MM.1S (cell line): ENCODE measurements at regions not wholly inside any gene's neighbourhood (a gene's known extent, or its start where the extent isn't known, plus 50 kb on each side); places are given as distances from the start of the nearest gene placed in this dataset.

Source experiments
- DNase-seq: peaks from one replicate; pipeline ENCODE4 v3.0.0-alpha.2; 2015
- H2AFZ ChIP-seq: fragments of 300-600 bp; sonication (generic); 2 replicates; pipeline ENCODE4 v1.6.0; 2016; ENCODE audit warnings: antibody characterized with exemption, low read length
- H3F3A ChIP-seq: fragments of 300-600 bp; sonication (generic); 2 replicates; pipeline ENCODE4 v1.6.1; 2016; ENCODE audit warnings: mild to moderate bottlenecking, antibody characterized with exemption, low read length, moderate library complexity, mixed read lengths; ENCODE audit not compliant: insufficient read depth
- H3K27ac ChIP-seq: fragments of 300-600 bp; sonication (generic); 2 replicates; pipeline ENCODE4 v1.5.1; 2016; ENCODE audit warnings: mild to moderate bottlenecking, low read length
- H3K27me3 ChIP-seq: fragments of 300-600 bp; sonication (generic); replicated peaks from 2 replicates; pipeline ENCODE4 v1.6.0; 2016; ENCODE audit warnings: low read length; ENCODE audit not compliant: insufficient read depth
- H3K36me3 ChIP-seq: fragments of 300-600 bp; sonication (generic); replicated peaks from 2 replicates; pipeline ENCODE4 v1.6.1; 2016; ENCODE audit warnings: mild to moderate bottlenecking, low read length, mixed read lengths; ENCODE audit not compliant: insufficient read depth
- H3K4me1 ChIP-seq: fragments of 300-600 bp; sonication (generic); 2 replicates; pipeline ENCODE4 v1.6.1; 2016; ENCODE audit warnings: low read length, mixed read lengths
- H3K4me2 ChIP-seq: fragments of 300-600 bp; sonication (generic); 2 replicates; pipeline ENCODE4 v1.6.0; 2016; ENCODE audit warnings: low read depth, low read length
- H3K4me3 ChIP-seq: fragments of 300-600 bp; sonication (generic); 2 replicates; pipeline ENCODE4 v1.5.1; 2016; ENCODE audit warnings: low read length, mixed read lengths
- H3K79me2 ChIP-seq: fragments of 300-600 bp; sonication (generic); 2 replicates; pipeline ENCODE4 v1.6.1; 2016; ENCODE audit warnings: mixed run types, low read length, mixed read lengths
- H3K9ac ChIP-seq: fragments of 300-600 bp; sonication (generic); 2 replicates; pipeline ENCODE4 v1.6.1; 2016; ENCODE audit warnings: low read length, mixed read lengths
- H3K9me2 ChIP-seq: fragments of 300-600 bp; sonication (generic); replicated peaks from 2 replicates; pipeline ENCODE4 v1.6.1; 2016; ENCODE audit warnings: mild to moderate bottlenecking, low read length, mixed read lengths; ENCODE audit not compliant: insufficient read depth
- H3K9me3 ChIP-seq: fragments of 300-600 bp; sonication (generic); replicated peaks from 2 replicates; pipeline ENCODE4 v1.6.1; 2016; ENCODE audit warnings: mild to moderate bottlenecking, low read length, mixed read lengths; ENCODE audit not compliant: insufficient read depth
- H4K20me1 ChIP-seq: fragments of 300-600 bp; sonication (generic); 2 replicates; pipeline ENCODE4 v1.6.1; 2016; ENCODE audit warnings: mild to moderate bottlenecking, low read length, moderate library complexity, mixed read lengths; ENCODE audit not compliant: insufficient read depth
- CTCF ChIP-seq: fragments of 300-600 bp; sonication (generic); IDR thresholded peaks from 2 replicates; pipeline ENCODE4 v1.5.1; 2016; ENCODE audit warnings: antibody characterized with exemption, low read length, mixed read lengths
- EZH2 ChIP-seq: fragments of 300-600 bp; sonication (generic); optimal IDR thresholded peaks from 2 replicates; pipeline ENCODE3; 2017; ENCODE audit warnings: low read depth, mild to moderate bottlenecking, antibody characterized with exemption, low read length, mixed read lengths
- EZH2phosphoT487 ChIP-seq: fragments of 300-600 bp; sonication (generic); IDR thresholded peaks from 2 replicates; pipeline ENCODE4 v1.6.1; 2018; ENCODE audit warnings: antibody characterized with exemption, low read length

GRCh38 chr7:85480666-85481065 is 293.8 kb upstream of the SEMA3D start:
- TF ChIP-seq EZH2phosphoT487, result no peak
- no peak for TF ChIP-seq EZH2
- no peak for TF ChIP-seq CTCF
- Histone ChIP-seq H3K27ac (no peak overlapping the region), H3K9ac (no peak overlapping the region), H3K27me3 (no peaks in the 10 kb centered on the region), H3K9me3 (no peaks in the 10 kb centered on the region), H3F3A (no peaks in the 10 kb centered on the region), H4K20me1 (no peaks in the 10 kb centered on the region), H3K4me3 (no peak overlapping the region), H3K4me2 (no peak overlapping the region), H3K4me1 (no peaks in the 10 kb centered on the region), H2AFZ (no peak overlapping the region), H3K9me2 (no peaks in the 10 kb centered on the region), H3K36me3 (no peaks in the 10 kb centered on the region), H3K79me2 (no peaks in the 10 kb centered on the region)
- DNase-seq, result no peak

GRCh38 chr7:85479918-85480643 is 293.2 kb upstream of the SEMA3D start:
- H3K4me2 ChIP-seq, result no peak overlapping the region
- DNase-seq, result no peak
- H3K4me1 ChIP-seq, result no peaks in the 10 kb centered on the region
- no peak overlapping the region for H2AFZ ChIP-seq
- TF ChIP-seq CTCF (no peak), EZH2phosphoT487 (no peak), EZH2 (no peak)
- H4K20me1 ChIP-seq, result no peaks in the 10 kb centered on the region
- no peaks in the 10 kb centered on the region for H3F3A ChIP-seq
- no peaks in the 10 kb centered on the region for H3K9me3 ChIP-seq
- no peaks in the 10 kb centered on the region for H3K36me3 ChIP-seq
- H3K9ac ChIP-seq, result no peak overlapping the region
- H3K4me3 ChIP-seq, result no peak overlapping the region
- no peaks in the 10 kb centered on the region for H3K79me2 ChIP-seq
- H3K27me3 ChIP-seq, result no peaks in the 10 kb centered on the region
- no peaks in the 10 kb centered on the region for H3K9me2 ChIP-seq
- H3K27ac ChIP-seq, result no peak overlapping the region

DNA sequence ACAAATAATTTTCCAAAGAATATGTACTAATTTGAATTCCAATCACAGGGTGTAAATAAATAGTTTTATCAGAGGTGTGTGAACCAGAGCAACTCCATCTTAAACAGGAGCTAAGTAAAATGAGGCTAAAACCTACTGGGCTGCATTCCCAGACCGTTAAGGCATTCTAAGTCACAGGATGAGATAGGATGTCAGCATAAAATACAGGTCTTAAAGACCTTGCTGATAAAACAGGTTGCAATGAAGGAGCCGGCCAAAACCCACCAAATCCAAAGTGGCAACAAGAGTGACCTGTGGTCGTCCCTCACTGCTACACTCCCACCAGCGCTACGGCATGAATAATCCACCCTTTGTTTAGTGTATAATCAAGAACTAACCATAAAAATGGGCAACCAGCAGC is 291.7 kb upstream of the SEMA3D start:
- no peaks in the 10 kb centered on the region for H3K9me2 ChIP-seq
- no peak for TF ChIP-seq EZH2phosphoT487
- TF ChIP-seq CTCF, result no peak
- TF ChIP-seq EZH2, result no peak
- no peaks in the 10 kb centered on the region for H3F3A ChIP-seq
- no peak overlapping the region for H3K27ac ChIP-seq
- H3K79me2 ChIP-seq, result no peaks in the 10 kb centered on the region
- no peaks in the 10 kb centered on the region for H3K36me3 ChIP-seq
- no peak overlapping the region for H3K9ac ChIP-seq
- no peaks in the 10 kb centered on the region for H4K20me1 ChIP-seq
- no peak overlapping the region for H3K4me2 ChIP-seq
- no peaks in the 10 kb centered on the region for H3K4me1 ChIP-seq
- no peak overlapping the region for H2AFZ ChIP-seq
- H3K4me3 ChIP-seq, result no peak overlapping the region
- no peaks in the 10 kb centered on the region for H3K27me3 ChIP-seq
- DNase-seq, result no peak
- H3K9me3 ChIP-seq, result no peaks in the 10 kb centered on the region
